Eye (tissue), 1 donor: ENCODE measurements at regions not wholly inside any gene's neighbourhood (a gene's known extent, or its start where the extent isn't known, plus 50 kb on each side); places are given as distances from the start of the nearest gene placed in this dataset.
"Not testable (repeated sequence)": the region's sequence is repeated elsewhere in the genome, so short reads cannot be mapped to it uniquely, and the experiment has no call there.

Source experiments
- DNase-seq: peaks from one replicate; pipeline ENCODE4 v3.0.0-alpha.2; 2015

DNA sequence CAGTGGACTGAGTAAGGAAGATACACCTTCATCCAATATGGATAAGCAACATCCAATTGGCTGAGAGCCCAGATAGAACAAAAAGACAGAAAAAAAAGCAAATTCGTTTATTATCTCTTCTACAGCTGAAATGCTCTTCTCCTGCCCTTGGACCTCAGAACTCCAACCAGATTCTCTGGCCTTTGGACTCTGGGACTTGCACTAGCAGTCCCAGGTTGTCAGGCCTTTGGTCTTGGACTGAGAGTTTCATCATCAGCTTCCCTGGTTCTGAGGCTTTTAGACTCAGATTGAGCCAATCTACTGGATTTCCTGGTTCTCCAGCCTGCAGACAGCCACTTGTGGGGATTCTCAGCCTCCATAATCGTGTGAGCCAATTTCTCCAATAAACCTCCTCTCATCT is 926.8 kb downstream of the PLA2G4A start:
- DNase-seq: no peak

DNA sequence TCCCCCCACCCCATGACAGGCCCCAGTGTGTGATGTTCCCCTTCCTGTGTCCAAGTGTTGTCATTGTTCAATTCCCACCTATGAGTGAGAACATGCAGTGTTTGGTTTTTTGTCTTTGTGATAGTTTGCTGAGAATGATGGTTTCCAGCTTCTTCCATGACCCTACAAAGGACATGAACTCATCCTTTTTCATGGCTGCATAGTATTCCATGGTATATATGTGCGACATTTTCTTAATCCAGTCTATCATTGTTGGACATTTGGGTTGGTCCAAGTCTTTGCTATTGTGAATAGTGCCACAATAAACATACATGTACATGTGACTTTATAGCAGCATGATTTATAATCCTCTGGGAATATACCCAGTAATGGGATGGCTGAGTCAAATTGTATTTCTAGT is 927.9 kb downstream of the PLA2G4A start:
- not testable (repeated sequence) for DNase-seq

- DNase-seq: no peak
Measured at GRCh38 chr1:187759825-187760333, 931.1 kb downstream of the PLA2G4A start.

DNA sequence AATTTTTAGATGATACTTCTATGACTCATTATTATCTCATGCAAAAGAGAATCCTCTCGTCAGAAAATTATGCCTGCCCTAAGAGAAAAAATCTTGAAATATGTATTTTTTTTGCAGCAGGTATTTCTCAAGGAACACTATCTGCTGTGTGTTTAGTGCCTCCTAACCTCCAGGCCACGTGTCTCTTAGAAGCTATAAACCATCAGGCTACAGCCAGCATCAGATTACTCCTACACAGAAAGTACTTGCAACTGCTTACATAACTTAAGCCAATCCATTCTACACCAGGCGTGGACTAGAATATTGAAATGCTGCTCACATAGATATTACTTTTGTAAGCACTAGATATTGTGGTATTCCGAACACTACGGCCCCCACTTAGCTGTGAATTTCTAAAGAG is 933.4 kb downstream of the PLA2G4A start:
- no peak for DNase-seq

GRCh38 chr1:187763465-187763864 is 934.7 kb downstream of the PLA2G4A start:
- DNase-seq: no peak

- DNase-seq: no peak
Measured at GRCh38 chr1:187763976-187764375, 935.2 kb downstream of the PLA2G4A start.

DNA sequence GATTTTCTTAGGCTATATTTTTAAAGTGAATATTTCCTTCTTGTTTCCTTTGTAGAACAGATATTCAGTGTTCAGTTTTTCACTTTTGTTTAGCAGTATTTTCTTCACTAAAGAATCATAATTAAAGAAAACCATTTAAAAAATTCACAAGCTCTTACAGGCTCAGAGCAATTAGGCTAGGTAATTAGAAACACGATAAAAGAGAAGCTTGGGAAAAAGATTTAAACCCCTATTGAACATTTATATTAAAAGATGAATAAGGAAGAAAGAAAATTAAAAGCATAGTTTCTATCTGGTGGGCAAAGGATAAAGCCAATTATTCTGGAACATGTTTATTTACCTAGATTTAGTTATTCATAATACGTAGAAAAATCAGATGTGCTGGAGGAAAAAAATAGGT is 942.6 kb downstream of the PLA2G4A start:
- DNase-seq: no peak

DNA sequence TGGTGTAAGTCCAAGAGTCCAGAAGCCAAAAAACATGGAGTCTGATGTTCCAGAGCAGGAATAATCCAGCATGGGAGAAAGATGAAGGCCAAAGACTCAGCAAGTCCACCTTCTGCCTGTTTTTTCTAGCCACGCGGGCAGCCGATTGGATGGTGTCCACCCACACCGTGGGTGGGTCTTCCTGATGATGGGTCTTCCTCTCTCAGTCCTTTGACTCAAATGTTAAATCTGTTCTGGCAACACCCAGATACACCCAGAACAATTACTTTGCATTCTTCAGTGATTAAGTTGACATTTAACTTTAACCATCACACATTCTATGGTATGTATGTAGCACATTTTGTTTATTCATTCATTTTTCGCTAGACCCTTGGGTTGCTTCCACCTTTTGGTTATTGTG is 944.4 kb downstream of the PLA2G4A start:
- no peak for DNase-seq

- DNase-seq: peak; percentile 54
Measured at GRCh38 chr1:187787736-187788135, 959.0 kb downstream of the PLA2G4A start.

- peak; percentile 20 for DNase-seq
Measured at GRCh38 chr1:187788718-187789117, 960.0 kb downstream of the PLA2G4A start.

DNA sequence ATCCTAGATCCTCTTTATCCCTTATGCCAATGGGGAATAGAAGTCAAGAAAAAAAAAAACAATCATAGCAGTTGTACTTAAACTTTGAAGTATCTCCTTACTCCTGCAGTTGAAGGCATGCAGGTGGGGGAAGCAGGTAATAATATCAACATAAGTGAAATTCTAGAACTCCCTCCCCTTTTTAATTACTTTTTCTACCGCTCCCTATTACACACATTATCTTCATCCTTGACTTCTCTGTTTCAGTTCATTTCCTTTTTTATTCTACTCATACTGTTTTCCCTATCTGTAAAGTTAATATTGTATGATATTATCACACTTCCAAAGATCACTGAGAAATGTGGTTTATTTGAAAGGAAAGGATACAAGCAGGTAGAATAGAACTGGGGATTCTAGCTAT is 962.0 kb downstream of the PLA2G4A start:
- no peak for DNase-seq

DNA sequence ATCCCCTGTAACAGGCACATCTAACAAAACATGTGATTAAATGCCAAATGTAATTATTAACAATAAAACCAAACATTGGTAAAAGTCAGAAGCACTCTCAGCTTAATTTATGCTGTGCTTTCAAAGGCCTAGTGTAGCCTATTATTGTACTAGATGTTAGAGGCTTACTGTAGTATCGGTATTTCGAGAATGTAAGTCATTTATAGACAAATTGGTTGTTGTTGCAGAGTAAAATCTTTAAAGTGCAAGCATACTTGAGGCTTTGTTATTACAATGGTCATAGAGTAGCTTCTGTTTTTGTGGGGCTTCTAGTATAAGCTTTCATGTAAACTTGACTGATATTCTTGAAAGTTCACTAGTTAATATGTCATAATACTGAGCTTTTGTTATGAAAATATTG is 965.8 kb downstream of the PLA2G4A start:
- DNase-seq: no peak

- no peak for DNase-seq
Measured at GRCh38 chr1:187809549-187809948, 980.8 kb downstream of the PLA2G4A start.

GRCh38 chr1:187816646-187817045 is 987.9 kb downstream of the PLA2G4A start:
- no peak for DNase-seq

DNA sequence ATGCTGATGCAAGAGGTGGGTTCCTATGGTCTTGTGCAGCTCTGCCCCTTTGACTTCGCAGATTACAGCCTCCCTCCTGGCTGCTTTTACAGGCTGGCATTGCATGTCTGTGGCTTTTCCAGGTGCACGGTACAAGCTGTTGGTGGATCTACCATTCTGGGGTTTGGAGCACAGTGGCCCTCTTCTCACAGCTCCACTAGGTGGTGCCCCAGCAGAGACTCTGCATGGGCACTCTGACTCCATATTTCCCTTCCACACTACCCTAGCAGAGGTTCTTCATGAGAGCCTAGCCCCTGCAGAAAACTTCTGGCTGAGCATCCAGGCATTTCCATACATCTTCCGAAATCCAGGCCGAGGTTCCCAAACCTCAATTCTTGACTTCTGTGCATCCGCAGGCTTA is 989.0 kb downstream of the PLA2G4A start:
- DNase-seq: no peak

DNA sequence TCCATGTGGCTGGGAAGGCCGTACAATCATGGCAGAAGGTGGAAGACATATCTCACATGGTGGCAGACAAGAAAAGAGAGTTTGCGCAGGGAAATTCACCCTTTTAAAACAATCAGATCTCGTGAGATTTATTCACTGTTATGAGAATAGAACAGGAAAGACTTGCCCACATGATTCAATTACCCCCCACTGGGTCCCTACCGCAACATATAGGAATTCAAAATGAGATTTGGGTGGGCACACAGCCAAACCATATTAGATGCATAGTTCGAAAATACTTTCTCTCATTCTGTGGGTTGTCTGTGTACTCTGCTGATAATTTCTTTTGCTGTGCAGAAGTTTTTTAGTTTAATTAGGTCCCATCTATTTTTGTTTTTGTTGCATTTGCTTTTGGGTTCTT is 990.3 kb downstream of the PLA2G4A start:
- no peak for DNase-seq

GRCh38 chr1:187836557-187836956 is 1007.8 kb downstream of the PLA2G4A start:
- DNase-seq: no peak

DNA sequence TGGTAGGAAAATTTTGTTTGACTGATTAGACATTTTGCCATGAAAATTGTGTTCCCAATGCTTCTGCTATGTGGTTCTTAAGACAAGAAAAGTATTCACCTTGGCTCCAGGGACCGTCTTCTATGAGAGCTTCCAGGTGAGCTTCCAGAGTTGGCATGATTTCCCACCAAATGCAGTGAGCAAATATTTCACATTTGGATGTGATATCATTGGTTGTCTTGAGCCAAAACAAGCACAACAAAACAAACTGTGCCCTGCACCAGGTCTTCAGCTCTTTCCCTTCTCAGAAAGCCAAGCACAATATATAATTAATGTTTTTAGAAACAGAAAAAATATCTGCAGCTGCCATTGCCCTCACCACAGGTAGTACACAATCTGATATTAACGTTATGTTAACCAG is 1009.0 kb downstream of the PLA2G4A start:
- DNase-seq: no peak

DNA sequence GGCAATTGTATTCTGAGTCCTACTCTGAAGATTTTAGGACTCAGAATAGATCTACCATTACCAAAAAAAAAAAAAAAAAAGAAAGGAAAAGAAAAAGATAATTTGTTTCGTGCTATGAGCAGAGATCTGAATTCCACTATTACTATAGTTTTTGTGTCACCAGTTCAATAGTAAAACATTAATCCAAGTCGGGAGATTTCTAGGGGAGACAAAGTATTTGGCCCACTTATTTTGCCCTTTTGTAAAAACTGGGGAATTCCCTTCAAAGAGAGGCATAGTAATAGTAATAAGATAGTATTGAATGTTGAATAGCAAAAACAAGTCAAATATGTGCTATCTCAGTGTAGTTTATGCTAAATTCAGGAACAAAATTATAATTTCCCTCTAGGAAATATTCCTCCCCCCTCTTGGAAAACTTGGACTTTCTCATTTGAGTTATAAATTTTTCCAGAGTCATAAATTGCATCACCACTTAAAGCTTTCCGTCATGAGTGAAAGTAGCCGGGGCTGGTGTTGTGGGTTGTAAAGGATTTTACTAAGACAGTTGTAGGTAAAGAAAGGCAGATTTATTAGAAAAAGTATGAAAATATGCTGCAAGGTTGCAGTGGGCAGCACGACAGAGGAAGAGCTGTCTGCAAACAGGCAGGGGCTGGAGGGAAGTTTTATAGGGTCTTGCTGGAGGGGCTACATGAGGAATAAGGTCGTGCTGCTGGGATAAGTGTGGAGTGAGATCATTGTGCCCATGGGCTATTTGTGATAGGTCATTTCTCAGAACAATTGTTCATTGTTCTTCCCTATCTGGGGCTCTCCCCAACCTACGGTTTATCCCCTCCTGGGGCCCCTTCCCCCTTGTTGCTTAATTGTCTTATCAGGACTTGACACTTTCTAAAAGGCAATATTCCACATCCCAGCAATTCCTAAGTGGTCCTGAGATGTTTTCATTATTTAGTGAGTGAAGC is 1009.9 kb downstream of the PLA2G4A start:
- peak; percentile 25 for DNase-seq

DNA sequence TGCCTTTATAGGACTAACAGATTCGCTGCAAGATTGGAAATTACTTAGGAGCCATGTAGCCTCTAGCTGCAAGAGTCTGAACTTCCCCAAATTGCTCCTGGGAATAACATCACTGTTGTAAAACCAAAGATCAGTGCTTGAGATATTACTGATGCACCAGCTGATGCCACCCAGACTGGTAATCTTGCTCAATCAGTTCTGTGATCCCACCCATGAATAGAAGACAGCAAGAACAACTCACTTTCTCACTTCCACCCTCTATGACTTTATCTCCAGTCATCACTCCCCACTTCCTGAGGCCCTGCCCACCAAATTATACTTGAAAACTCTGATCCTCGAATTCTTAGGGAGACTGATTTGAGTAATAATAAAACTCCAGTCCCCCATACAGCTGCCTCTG is 1011.1 kb downstream of the PLA2G4A start:
- no peak for DNase-seq

- DNase-seq: no peak
Measured at GRCh38 chr1:187840557-187840956, 1011.8 kb downstream of the PLA2G4A start.

DNA sequence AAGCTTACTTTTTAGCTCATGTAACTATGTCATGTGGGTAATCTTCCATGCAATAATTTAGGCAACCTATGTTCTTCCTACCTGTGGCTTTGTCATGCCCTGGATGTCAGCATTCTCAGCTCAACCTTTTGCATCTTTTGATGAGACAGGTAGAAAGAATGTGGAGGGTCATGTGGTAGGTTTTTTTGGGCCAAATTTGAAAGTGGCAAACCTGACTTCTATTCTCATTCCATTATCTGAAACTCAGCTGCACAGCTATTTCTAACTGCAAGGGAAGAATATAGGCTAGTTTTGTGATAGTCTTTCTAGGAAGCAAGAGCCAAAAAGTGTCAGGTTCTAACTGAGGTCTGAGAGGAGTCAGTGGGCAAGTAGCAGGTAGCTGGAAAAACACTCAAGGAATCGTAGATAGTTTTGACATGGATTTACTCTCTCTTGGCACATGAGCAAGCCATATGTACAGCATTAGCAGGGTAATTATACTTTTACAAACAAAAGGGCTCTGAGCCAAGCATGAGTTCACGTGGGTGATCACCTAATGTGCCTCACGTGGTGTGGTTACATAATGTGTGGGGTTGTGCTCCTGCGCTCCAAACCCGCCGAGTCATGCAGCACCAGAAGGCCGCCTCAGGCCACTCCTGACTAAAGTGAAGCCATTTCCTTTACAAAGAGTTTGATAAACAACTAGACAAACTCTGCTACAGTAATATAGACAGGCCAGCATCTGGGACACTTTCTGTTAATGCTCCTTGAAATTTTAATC is 1013.8 kb downstream of the PLA2G4A start:
- DNase-seq: no peak

GRCh38 chr1:187844313-187844712 is 1015.6 kb downstream of the PLA2G4A start:
- DNase-seq: no peak

GRCh38 chr1:187847531-187847930 is 1018.8 kb downstream of the PLA2G4A start:
- peak; percentile 21 for DNase-seq
